H1 (cell line): ENCODE measurements at regions not wholly inside any gene's neighbourhood (a gene's known extent, or its start where the extent isn't known, plus 50 kb on each side); places are given as distances from the start of the nearest gene placed in this dataset.

ENCODE experiments used
- CHD1 ChIP-seq: IDR thresholded peaks from 2 replicates; pipeline ENCODE4 v1.6.1; 2012; ENCODE audit warnings: low read depth, low read length, improper control_type of control experiment
- EZH2 ChIP-seq: fragments of 200-600 bp; sonication (generic); IDR thresholded peaks from 2 replicates; pipeline ENCODE4 v1.7.1; 2012; ENCODE audit warnings: low read depth, mild to moderate bottlenecking, moderate library complexity, low read length, inconsistent platforms; ENCODE audit not compliant: severe bottlenecking
- GTF2F1 ChIP-seq: IDR thresholded peaks from 2 replicates; pipeline ENCODE4 v1.6.1; 2012; ENCODE audit warnings: low read depth, low read length, improper control_type of control experiment, borderline replicate concordance
- JUN ChIP-seq: IDR thresholded peaks from 2 replicates; pipeline ENCODE4 v1.6.1; 2011; ENCODE audit warnings: low read depth, mild to moderate bottlenecking, improper control_type of control experiment, low read length
- JUND ChIP-seq: IDR thresholded peaks from 2 replicates; pipeline ENCODE4 v1.6.1; 2011; ENCODE audit warnings: mild to moderate bottlenecking, improper control_type of control experiment, low read length
- KDM5A ChIP-seq: fragments of 200-600 bp; IDR thresholded peaks from 2 replicates; pipeline ENCODE4 v1.7.1; 2012; ENCODE audit warnings: mild to moderate bottlenecking, low read length, inconsistent platforms, mixed read lengths
- NANOG ChIP-seq: IDR thresholded peaks from 2 replicates; pipeline ENCODE4 v1.6.1; 2011; ENCODE audit warnings: low read length, low read depth, mild to moderate bottlenecking, inconsistent platforms; ENCODE audit not compliant: insufficient read depth, poor library complexity, severe bottlenecking
- POLR2A ChIP-seq, 2 experiments: IDR thresholded peaks; 1 replicate in 1 of 2; 2 replicates in 1 of 2; pipeline ENCODE4 v1.6.1; 2011; ENCODE audit warnings: low read depth in 2 of 2, low read length in 2 of 2, mild to moderate bottlenecking in 2 of 2; ENCODE audit errors: control extremely low read depth in 1 of 2
- POLR2AphosphoS5 ChIP-seq: IDR thresholded peaks from 2 replicates; pipeline ENCODE4 v1.6.1; 2011; ENCODE audit warnings: low read depth, low read length
- SIX5 ChIP-seq: IDR thresholded peaks from 2 replicates; pipeline ENCODE4 v1.6.1; 2011; ENCODE audit warnings: mild to moderate bottlenecking, low read depth, low read length
- SP1 ChIP-seq: IDR thresholded peaks from 2 replicates; pipeline ENCODE4 v1.6.1; 2011; ENCODE audit warnings: low read depth, low read length
- YY1 ChIP-seq: IDR thresholded peaks from 2 replicates; pipeline ENCODE4 v1.6.1; 2011; ENCODE audit warnings: low read depth, mild to moderate bottlenecking, low read length
- TF ChIP-seq, protein P1 (sequence below), 3 experiments: IDR thresholded peaks; 1 replicate in 2 of 3; 2 replicates in 1 of 3; pipeline versions ENCODE4 v1.5.1 to v1.6.1; 2011; ENCODE audit warnings: low read length in 3 of 3, mild to moderate bottlenecking in 3 of 3, inconsistent platforms in 2 of 3, low read depth in 1 of 3, moderate library complexity in 1 of 3; ENCODE audit not compliant: insufficient read depth in 1 of 3; ENCODE audit errors: control extremely low read depth in 1 of 3
- TF ChIP-seq, protein P2 (sequence below): IDR thresholded peaks from 2 replicates; pipeline ENCODE4 v1.6.1; 2012; ENCODE audit warnings: inconsistent platforms

DNA sequence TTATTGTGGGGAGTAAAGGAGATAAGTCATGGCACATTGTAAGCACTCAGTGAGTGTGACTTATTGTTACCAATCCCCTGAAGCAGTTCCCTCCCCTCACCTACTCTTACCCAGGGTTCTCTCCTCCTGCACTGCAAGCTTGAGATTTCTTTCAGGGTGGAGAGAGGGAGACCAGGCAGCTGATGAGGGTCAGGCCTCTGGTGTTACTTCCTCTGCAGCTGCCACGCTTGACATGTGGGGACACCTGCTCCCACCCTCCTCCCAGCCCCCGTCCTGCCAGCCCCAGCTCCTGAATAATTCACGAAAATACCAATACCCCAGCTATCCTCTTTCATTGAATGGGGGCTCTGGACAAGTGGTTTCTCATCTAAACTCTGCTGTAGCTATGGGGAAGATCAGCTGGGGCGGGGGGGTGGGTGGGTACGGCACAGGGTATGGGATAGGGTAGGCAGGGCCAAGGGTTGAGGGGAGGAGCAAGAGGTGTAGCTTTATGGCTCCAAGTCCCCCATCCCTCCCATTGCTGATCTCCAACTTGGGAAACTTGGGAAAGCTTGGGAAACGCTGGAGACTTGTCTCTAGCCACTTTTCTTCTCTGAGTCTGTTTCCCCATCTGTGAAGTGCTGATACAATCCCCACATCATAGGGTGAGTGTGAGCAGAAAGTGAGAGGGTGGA is 148.5 kb upstream of the PJA1 start:
- no peak for TF ChIP-seq POLR2A (IDR thresholded peaks at IDR 0.05; ENCODE audit: control extremely low read depth in 1 of 2, low read depth in 2 of 2, low read length in 2 of 2)
- no peak for TF ChIP-seq GTF2F1
- no peak for TF ChIP-seq POLR2AphosphoS5
- no peak for TF ChIP-seq EZH2
- no peak for TF ChIP-seq NANOG
- no peak for TF ChIP-seq SP1
- TF ChIP-seq JUN, result no peak
- TF ChIP-seq SIX5, result no peak
- TF ChIP-seq, protein P1, sequence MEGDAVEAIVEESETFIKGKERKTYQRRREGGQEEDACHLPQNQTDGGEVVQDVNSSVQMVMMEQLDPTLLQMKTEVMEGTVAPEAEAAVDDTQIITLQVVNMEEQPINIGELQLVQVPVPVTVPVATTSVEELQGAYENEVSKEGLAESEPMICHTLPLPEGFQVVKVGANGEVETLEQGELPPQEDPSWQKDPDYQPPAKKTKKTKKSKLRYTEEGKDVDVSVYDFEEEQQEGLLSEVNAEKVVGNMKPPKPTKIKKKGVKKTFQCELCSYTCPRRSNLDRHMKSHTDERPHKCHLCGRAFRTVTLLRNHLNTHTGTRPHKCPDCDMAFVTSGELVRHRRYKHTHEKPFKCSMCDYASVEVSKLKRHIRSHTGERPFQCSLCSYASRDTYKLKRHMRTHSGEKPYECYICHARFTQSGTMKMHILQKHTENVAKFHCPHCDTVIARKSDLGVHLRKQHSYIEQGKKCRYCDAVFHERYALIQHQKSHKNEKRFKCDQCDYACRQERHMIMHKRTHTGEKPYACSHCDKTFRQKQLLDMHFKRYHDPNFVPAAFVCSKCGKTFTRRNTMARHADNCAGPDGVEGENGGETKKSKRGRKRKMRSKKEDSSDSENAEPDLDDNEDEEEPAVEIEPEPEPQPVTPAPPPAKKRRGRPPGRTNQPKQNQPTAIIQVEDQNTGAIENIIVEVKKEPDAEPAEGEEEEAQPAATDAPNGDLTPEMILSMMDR (IDR thresholded peaks at IDR 0.05; ENCODE audit: control extremely low read depth in 1 of 3, insufficient read depth in 1 of 3, low read depth in 1 of 3, low read length in 3 of 3), result no peak
- TF ChIP-seq KDM5A, result no peak
- no peak for TF ChIP-seq JUND
- no peak for TF ChIP-seq YY1
- TF ChIP-seq CHD1, result no peak
- TF ChIP-seq, protein P2, sequence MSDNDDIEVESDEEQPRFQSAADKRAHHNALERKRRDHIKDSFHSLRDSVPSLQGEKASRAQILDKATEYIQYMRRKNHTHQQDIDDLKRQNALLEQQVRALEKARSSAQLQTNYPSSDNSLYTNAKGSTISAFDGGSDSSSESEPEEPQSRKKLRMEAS, result no peak
